ENCODE measurements at regions not wholly inside any gene's neighbourhood (a gene's known extent, or its start where the extent isn't known, plus 50 kb on each side); places are given as distances from the start of the nearest gene placed in this dataset.
A peak's percentile ranks its signal among the peaks of the same experiment; 100 is the strongest.

DNA sequence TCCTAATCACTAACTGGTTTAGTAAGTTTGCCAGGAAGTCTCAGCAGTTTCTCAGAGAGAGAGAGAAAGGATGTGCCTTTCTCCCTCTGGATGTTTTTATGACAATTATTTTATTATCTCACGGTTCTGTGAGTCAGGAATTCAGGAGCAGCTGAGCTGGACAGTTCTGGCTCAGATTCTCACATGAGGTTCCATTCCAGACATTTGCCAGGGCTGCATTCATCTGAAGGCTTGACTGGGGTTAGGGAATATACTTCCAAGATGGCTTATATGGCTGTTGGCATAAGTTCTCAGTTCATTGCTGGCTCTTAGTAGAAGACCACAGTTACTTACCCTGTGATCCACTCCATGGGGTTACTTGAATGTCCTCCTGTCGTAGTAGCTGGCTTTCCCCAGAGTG, 101.2 kb upstream of the ATF7IP start:
- H3K27me3 ChIP-seq (ENCODE audit: insufficient read depth), result no peaks in the 10 kb centered on the region
- Mint-ChIP-seq H3K4me1 (peaks cover 38% of the 10 kb centered on the region), H3K36me3 (ENCODE audit: low read depth) (peaks cover 31% of the 10 kb centered on the region), H3K27me3 (ENCODE audit: insufficient read depth, low read depth, poor library complexity) (peaks cover 22% of the 10 kb centered on the region), H3K9me3 (peaks cover 31% of the 10 kb centered on the region), H3K27ac (no peak overlapping the region), H3K4me3 (no peak overlapping the region)
- H3F3A ChIP-seq (replicated peaks; ENCODE audit: low read depth), result no peaks in the 10 kb centered on the region
- no peaks in the 10 kb centered on the region for H3K9me2 ChIP-seq (ENCODE audit: insufficient read depth)
- DNase-seq (ENCODE audit: low spot score), result peak; percentile 31
- no peak overlapping the region for H3K4me3 ChIP-seq
- no peak overlapping the region for H3K27ac ChIP-seq (ENCODE audit: low read depth)
- H3K36me3 ChIP-seq (ENCODE audit: insufficient read depth), result no peaks in the 10 kb centered on the region
- peaks cover 28% of the 10 kb centered on the region for H3K4me1 ChIP-seq (ENCODE audit: insufficient read depth)
- no peak overlapping the region for H3K4me2 ChIP-seq
- no peaks in the 10 kb centered on the region for H3K79me2 ChIP-seq (replicated peaks; ENCODE audit: insufficient read depth)
- TF ChIP-seq POLR2AphosphoS5 (IDR thresholded peaks at IDR 0.05; ENCODE audit: low read depth) (no peak), NANOG (IDR thresholded peaks at IDR 0.05; ENCODE audit: borderline replicate concordance) (no peak), ZNF114 (CRISPR knock-in tag; IDR thresholded peaks at IDR 0.05) (no peak)
- TF ChIP-seq, protein P1, sequence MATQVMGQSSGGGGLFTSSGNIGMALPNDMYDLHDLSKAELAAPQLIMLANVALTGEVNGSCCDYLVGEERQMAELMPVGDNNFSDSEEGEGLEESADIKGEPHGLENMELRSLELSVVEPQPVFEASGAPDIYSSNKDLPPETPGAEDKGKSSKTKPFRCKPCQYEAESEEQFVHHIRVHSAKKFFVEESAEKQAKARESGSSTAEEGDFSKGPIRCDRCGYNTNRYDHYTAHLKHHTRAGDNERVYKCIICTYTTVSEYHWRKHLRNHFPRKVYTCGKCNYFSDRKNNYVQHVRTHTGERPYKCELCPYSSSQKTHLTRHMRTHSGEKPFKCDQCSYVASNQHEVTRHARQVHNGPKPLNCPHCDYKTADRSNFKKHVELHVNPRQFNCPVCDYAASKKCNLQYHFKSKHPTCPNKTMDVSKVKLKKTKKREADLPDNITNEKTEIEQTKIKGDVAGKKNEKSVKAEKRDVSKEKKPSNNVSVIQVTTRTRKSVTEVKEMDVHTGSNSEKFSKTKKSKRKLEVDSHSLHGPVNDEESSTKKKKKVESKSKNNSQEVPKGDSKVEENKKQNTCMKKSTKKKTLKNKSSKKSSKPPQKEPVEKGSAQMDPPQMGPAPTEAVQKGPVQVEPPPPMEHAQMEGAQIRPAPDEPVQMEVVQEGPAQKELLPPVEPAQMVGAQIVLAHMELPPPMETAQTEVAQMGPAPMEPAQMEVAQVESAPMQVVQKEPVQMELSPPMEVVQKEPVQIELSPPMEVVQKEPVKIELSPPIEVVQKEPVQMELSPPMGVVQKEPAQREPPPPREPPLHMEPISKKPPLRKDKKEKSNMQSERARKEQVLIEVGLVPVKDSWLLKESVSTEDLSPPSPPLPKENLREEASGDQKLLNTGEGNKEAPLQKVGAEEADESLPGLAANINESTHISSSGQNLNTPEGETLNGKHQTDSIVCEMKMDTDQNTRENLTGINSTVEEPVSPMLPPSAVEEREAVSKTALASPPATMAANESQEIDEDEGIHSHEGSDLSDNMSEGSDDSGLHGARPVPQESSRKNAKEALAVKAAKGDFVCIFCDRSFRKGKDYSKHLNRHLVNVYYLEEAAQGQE (IDR thresholded peaks at IDR 0.05; ENCODE audit: unreplicated experiment), result peak; percentile 50
- H2AFZ ChIP-seq, result no peak overlapping the region
- H4K20me1 ChIP-seq (replicated peaks; ENCODE audit: insufficient read depth), result no peaks in the 10 kb centered on the region
- ATAC-seq, result no peak

DNA sequence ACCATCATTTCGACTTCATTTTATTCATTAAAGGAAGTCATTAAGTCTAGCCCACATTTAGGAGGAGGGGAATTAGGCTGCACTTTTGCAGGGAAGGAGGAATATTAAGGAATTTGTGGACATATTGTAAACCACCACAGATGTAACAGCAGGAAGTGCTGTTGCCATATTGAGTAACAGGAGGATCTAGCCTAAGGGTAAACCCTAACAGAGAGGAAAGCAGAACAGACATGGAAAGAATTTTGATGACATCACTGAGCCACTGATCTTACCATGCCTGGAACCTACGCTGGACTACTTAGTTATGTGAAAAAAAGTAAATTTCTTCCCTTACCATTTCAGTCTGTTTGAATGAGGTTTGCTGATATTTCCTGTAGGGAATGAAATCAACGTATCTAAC, 100.7 kb upstream of the ATF7IP start:
- Histone ChIP-seq H3K4me1 (ENCODE audit: insufficient read depth) (peaks cover 28% of the 10 kb centered on the region), H3F3A (replicated peaks; ENCODE audit: low read depth) (no peaks in the 10 kb centered on the region), H3K9me2 (ENCODE audit: insufficient read depth) (no peaks in the 10 kb centered on the region), H3K36me3 (ENCODE audit: insufficient read depth) (no peaks in the 10 kb centered on the region), H3K4me3 (no peak overlapping the region), H3K4me2 (no peak overlapping the region), H2AFZ (no peak overlapping the region), H4K20me1 (replicated peaks; ENCODE audit: insufficient read depth) (no peaks in the 10 kb centered on the region), H3K27ac (ENCODE audit: low read depth) (no peak overlapping the region), H3K27me3 (ENCODE audit: insufficient read depth) (no peaks in the 10 kb centered on the region), H3K79me2 (replicated peaks; ENCODE audit: insufficient read depth) (no peaks in the 10 kb centered on the region)
- ATAC-seq (no peak), DNase-seq (ENCODE audit: low spot score) (no peak)
- Mint-ChIP-seq H3K27ac (no peak overlapping the region), H3K27me3 (ENCODE audit: insufficient read depth, low read depth, poor library complexity) (peaks cover 21% of the 10 kb centered on the region), H3K36me3 (ENCODE audit: low read depth) (peaks cover 31% of the 10 kb centered on the region), H3K4me1 (peaks cover 38% of the 10 kb centered on the region), H3K9me3 (peaks cover 31% of the 10 kb centered on the region), H3K4me3 (no peak overlapping the region)
- TF ChIP-seq, protein P2, sequence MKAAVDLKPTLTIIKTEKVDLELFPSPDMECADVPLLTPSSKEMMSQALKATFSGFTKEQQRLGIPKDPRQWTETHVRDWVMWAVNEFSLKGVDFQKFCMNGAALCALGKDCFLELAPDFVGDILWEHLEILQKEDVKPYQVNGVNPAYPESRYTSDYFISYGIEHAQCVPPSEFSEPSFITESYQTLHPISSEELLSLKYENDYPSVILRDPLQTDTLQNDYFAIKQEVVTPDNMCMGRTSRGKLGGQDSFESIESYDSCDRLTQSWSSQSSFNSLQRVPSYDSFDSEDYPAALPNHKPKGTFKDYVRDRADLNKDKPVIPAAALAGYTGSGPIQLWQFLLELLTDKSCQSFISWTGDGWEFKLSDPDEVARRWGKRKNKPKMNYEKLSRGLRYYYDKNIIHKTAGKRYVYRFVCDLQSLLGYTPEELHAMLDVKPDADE (IDR thresholded peaks at IDR 0.05), result no peak
- TF ChIP-seq EZH2phosphoT487 (IDR thresholded peaks at IDR 0.05; ENCODE audit: unreplicated experiment), result no peak
- TF ChIP-seq ZNF331 (CRISPR knock-in tag; IDR thresholded peaks at IDR 0.05; ENCODE audit: low read depth), result no peak
- TF ChIP-seq, protein P1 (IDR thresholded peaks at IDR 0.05; ENCODE audit: unreplicated experiment), result no peak
- TF ChIP-seq, protein P3, sequence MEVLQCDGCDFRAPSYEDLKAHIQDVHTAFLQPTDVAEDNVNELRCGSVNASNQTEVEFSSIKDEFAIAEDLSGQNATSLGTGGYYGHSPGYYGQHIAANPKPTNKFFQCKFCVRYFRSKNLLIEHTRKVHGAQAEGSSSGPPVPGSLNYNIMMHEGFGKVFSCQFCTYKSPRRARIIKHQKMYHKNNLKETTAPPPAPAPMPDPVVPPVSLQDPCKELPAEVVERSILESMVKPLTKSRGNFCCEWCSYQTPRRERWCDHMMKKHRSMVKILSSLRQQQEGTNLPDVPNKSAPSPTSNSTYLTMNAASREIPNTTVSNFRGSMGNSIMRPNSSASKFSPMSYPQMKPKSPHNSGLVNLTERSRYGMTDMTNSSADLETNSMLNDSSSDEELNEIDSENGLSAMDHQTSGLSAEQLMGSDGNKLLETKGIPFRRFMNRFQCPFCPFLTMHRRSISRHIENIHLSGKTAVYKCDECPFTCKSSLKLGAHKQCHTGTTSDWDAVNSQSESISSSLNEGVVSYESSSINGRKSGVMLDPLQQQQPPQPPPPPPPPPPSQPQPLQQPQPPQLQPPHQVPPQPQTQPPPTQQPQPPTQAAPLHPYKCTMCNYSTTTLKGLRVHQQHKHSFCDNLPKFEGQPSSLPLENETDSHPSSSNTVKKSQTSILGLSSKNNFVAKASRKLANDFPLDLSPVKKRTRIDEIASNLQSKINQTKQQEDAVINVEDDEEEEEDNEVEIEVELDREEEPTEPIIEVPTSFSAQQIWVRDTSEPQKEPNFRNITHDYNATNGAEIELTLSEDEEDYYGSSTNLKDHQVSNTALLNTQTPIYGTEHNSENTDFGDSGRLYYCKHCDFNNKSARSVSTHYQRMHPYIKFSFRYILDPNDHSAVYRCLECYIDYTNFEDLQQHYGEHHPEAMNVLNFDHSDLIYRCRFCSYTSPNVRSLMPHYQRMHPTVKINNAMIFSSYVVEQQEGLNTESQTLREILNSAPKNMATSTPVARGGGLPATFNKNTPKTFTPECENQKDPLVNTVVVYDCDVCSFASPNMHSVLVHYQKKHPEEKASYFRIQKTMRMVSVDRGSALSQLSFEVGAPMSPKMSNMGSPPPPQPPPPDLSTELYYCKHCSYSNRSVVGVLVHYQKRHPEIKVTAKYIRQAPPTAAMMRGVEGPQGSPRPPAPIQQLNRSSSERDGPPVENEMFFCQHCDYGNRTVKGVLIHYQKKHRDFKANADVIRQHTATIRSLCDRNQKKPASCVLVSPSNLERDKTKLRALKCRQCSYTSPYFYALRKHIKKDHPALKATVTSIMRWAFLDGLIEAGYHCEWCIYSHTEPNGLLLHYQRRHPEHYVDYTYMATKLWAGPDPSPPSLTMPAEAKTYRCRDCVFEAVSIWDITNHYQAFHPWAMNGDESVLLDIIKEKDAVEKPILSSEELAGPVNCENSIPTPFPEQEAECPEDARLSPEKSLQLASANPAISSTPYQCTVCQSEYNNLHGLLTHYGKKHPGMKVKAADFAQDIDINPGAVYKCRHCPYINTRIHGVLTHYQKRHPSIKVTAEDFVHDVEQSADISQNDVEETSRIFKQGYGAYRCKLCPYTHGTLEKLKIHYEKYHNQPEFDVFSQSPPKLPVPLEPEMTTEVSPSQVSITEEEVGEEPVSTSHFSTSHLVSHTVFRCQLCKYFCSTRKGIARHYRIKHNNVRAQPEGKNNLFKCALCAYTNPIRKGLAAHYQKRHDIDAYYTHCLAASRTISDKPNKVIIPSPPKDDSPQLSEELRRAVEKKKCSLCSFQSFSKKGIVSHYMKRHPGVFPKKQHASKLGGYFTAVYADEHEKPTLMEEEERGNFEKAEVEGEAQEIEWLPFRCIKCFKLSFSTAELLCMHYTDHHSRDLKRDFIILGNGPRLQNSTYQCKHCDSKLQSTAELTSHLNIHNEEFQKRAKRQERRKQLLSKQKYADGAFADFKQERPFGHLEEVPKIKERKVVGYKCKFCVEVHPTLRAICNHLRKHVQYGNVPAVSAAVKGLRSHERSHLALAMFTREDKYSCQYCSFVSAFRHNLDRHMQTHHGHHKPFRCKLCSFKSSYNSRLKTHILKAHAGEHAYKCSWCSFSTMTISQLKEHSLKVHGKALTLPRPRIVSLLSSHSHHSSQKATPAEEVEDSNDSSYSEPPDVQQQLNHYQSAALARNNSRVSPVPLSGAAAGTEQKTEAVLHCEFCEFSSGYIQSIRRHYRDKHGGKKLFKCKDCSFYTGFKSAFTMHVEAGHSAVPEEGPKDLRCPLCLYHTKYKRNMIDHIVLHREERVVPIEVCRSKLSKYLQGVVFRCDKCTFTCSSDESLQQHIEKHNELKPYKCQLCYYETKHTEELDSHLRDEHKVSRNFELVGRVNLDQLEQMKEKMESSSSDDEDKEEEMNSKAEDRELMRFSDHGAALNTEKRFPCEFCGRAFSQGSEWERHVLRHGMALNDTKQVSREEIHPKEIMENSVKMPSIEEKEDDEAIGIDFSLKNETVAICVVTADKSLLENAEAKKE (CRISPR knock-in tag; IDR thresholded peaks at IDR 0.05), result no peak

Data from GM23338 (cell line).